PC-9 (cell line): ENCODE measurements at regions not wholly inside any gene's neighbourhood (a gene's known extent, or its start where the extent isn't known, plus 50 kb on each side); places are given as distances from the start of the nearest gene placed in this dataset.

Experiments used
- CTCF ChIP-seq: fragments of 200-600 bp; sonication (generic); conservative IDR thresholded peaks from 2 replicates; pipeline ENCODE4 v1.6.1; 2017; ENCODE audit warnings: mixed run types, antibody characterized with exemption, mild to moderate bottlenecking, moderate library complexity
- EZH2 ChIP-seq: fragments of 200-600 bp; sonication (generic); IDR thresholded peaks from 2 replicates; pipeline ENCODE4 v1.8.0; 2017; ENCODE audit warnings: antibody characterized with exemption, low read depth

- no peak for TF ChIP-seq CTCF
- no peak for TF ChIP-seq EZH2
Observed at GRCh38 chr10:110423650-110424049, 74.1 kb upstream of the DUSP5 start.
